ENCODE measurements at regions not wholly inside any gene's neighbourhood (a gene's known extent, or its start where the extent isn't known, plus 50 kb on each side); places are given as distances from the start of the nearest gene placed in this dataset.
"Not testable (repeated sequence)": the region's sequence is repeated elsewhere in the genome, so short reads cannot be mapped to it uniquely, and the experiment has no call there.

DNA sequence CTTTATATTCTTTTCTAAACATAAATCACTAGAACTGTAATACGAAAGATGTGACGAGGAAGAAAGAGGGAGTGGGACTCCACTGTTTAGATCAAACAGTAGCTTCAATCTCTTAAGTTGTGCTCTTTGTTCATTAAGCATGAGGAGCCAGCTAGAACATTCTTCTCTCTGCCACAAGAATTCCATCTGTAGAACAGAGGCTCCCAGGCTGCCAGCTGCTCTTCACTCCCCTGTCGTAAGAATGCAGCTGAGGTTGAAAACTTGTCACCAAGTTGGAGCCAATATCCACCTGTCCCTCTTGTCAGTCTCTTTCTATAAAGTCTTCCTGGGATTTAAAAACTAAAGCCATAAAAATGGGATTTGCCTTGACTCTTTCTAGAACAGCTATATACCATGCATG, 65.0 kb upstream of the SEC24B start:
- Histone ChIP-seq H3K27me3 (ENCODE audit: control insufficient read depth, insufficient read depth, low read length) (no peaks in the 10 kb centered on the region), H2AFZ (ENCODE audit: low read length) (no peak overlapping the region), H3K4me1 (ENCODE audit: control insufficient read depth, extremely low read depth, insufficient read depth, low read length) (no peaks in the 10 kb centered on the region), H3K9me3 (ENCODE audit: control insufficient read depth, insufficient read depth, low read depth, low read length) (no peaks in the 10 kb centered on the region), H3K4me3 (replicated peaks in 1 of 4; ENCODE audit: control extremely low read depth in 1 of 4, insufficient read depth in 1 of 4, low read depth in 3 of 4, low read length in 4 of 4) (no peak overlapping the region), H4K20me1 (ENCODE audit: control insufficient read depth, extremely low read depth, insufficient read depth, low read length) (no peaks in the 10 kb centered on the region), H3K27ac (ENCODE audit: insufficient read depth, low read length) (no peak overlapping the region), H3K4me2 (ENCODE audit: extremely low read depth, insufficient read depth, low read length) (no peak overlapping the region), H3K9ac (ENCODE audit: insufficient read depth, low read length) (no peak overlapping the region), H3K36me3 (ENCODE audit: control insufficient read depth, insufficient read depth, low read length) (no peaks in the 10 kb centered on the region), H3K79me2 (ENCODE audit: control insufficient read depth, insufficient read depth, low read length) (no peaks in the 10 kb centered on the region)
- peak in 1 of 2 donors; percentile 55 for DNase-seq (ENCODE audit: low read depth in 2 of 2)
- TF ChIP-seq EZH2 (IDR thresholded peaks at IDR 0.05; ENCODE audit: low read length, missing control alignments) = no peak
- TF ChIP-seq, protein P1, sequence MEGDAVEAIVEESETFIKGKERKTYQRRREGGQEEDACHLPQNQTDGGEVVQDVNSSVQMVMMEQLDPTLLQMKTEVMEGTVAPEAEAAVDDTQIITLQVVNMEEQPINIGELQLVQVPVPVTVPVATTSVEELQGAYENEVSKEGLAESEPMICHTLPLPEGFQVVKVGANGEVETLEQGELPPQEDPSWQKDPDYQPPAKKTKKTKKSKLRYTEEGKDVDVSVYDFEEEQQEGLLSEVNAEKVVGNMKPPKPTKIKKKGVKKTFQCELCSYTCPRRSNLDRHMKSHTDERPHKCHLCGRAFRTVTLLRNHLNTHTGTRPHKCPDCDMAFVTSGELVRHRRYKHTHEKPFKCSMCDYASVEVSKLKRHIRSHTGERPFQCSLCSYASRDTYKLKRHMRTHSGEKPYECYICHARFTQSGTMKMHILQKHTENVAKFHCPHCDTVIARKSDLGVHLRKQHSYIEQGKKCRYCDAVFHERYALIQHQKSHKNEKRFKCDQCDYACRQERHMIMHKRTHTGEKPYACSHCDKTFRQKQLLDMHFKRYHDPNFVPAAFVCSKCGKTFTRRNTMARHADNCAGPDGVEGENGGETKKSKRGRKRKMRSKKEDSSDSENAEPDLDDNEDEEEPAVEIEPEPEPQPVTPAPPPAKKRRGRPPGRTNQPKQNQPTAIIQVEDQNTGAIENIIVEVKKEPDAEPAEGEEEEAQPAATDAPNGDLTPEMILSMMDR (conservative IDR thresholded peaks at IDR 0.05 in 1 of 2, IDR thresholded peaks at IDR 0.05 in 1 of 2; ENCODE audit: low read depth in 1 of 2, low read length in 2 of 2) = no peak

- Histone ChIP-seq H3K36me3 (ENCODE audit: control insufficient read depth, insufficient read depth, low read length) (no peaks in the 10 kb centered on the region), H3K79me2 (ENCODE audit: control insufficient read depth, insufficient read depth, low read length) (no peaks in the 10 kb centered on the region), H4K20me1 (ENCODE audit: control insufficient read depth, extremely low read depth, insufficient read depth, low read length) (no peaks in the 10 kb centered on the region), H3K27me3 (ENCODE audit: control insufficient read depth, insufficient read depth, low read length) (no peaks in the 10 kb centered on the region), H3K4me1 (ENCODE audit: control insufficient read depth, extremely low read depth, insufficient read depth, low read length) (no peaks in the 10 kb centered on the region), H2AFZ (ENCODE audit: low read length) (no peak overlapping the region), H3K9me3 (ENCODE audit: control insufficient read depth, insufficient read depth, low read depth, low read length) (no peaks in the 10 kb centered on the region), H3K4me3 (replicated peaks in 1 of 4; ENCODE audit: control extremely low read depth in 1 of 4, insufficient read depth in 1 of 4, low read depth in 3 of 4, low read length in 4 of 4) (no peak overlapping the region), H3K27ac (ENCODE audit: insufficient read depth, low read length) (no peak overlapping the region), H3K4me2 (ENCODE audit: extremely low read depth, insufficient read depth, low read length) (no peak overlapping the region), H3K9ac (ENCODE audit: insufficient read depth, low read length) (no peak overlapping the region)
- TF ChIP-seq EZH2 (IDR thresholded peaks at IDR 0.05; ENCODE audit: low read length, missing control alignments) = no peak
- peak in 1 of 2 donors; percentile 4 for DNase-seq (ENCODE audit: low read depth in 2 of 2)
Observed at GRCh38 chr4:109365939-109366338, 63.5 kb upstream of the COL25A1 start.

DNA sequence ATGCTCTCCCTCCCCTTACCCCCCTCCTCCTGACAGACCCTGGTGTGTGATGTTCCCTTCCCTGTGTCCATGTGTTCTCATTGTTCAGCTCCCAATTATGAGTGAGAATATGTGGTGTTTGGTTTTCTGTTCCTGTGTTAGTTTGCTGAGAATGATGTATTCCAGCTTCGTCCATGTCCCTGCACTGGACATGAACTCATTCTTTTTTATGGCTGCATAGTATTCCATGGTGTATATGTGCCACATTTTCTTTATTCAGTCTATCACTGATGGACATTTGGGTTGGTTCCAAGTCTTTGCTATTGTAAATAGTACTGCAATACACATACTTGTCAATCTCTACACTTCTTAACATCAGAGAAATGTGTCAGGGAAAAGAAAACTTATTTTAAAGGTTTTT, 62.8 kb upstream of the COL25A1 start:
- H3K9me3 ChIP-seq (ENCODE audit: control insufficient read depth, insufficient read depth, low read depth, low read length); H3K27me3 ChIP-seq (ENCODE audit: control insufficient read depth, insufficient read depth, low read length); H3K36me3 ChIP-seq (ENCODE audit: control insufficient read depth, insufficient read depth, low read length); DNase-seq (ENCODE audit: low read depth in 2 of 2); H3K27ac ChIP-seq (ENCODE audit: insufficient read depth, low read length); H3K4me3 ChIP-seq (replicated peaks in 1 of 4; ENCODE audit: control extremely low read depth in 1 of 4, insufficient read depth in 1 of 4, low read depth in 3 of 4, low read length in 4 of 4); H3K4me2 ChIP-seq (ENCODE audit: extremely low read depth, insufficient read depth, low read length); H4K20me1 ChIP-seq (ENCODE audit: control insufficient read depth, extremely low read depth, insufficient read depth, low read length); H3K9ac ChIP-seq (ENCODE audit: insufficient read depth, low read length); H3K79me2 ChIP-seq (ENCODE audit: control insufficient read depth, insufficient read depth, low read length); H2AFZ ChIP-seq (ENCODE audit: low read length); H3K4me1 ChIP-seq (ENCODE audit: control insufficient read depth, extremely low read depth, insufficient read depth, low read length): not testable (repeated sequence)

- Histone ChIP-seq H3K4me3 (replicated peaks in 1 of 4; ENCODE audit: control extremely low read depth in 1 of 4, insufficient read depth in 1 of 4, low read depth in 3 of 4, low read length in 4 of 4) (no peak overlapping the region), H3K27ac (ENCODE audit: insufficient read depth, low read length) (no peak overlapping the region), H2AFZ (ENCODE audit: low read length) (no peak overlapping the region), H3K9me3 (ENCODE audit: control insufficient read depth, insufficient read depth, low read depth, low read length) (no peaks in the 10 kb centered on the region), H3K9ac (ENCODE audit: insufficient read depth, low read length) (no peak overlapping the region), H3K4me2 (ENCODE audit: extremely low read depth, insufficient read depth, low read length) (no peak overlapping the region), H4K20me1 (ENCODE audit: control insufficient read depth, extremely low read depth, insufficient read depth, low read length) (no peaks in the 10 kb centered on the region), H3K4me1 (ENCODE audit: control insufficient read depth, extremely low read depth, insufficient read depth, low read length) (no peaks in the 10 kb centered on the region), H3K79me2 (ENCODE audit: control insufficient read depth, insufficient read depth, low read length) (no peaks in the 10 kb centered on the region), H3K36me3 (ENCODE audit: control insufficient read depth, insufficient read depth, low read length) (no peaks in the 10 kb centered on the region), H3K27me3 (ENCODE audit: control insufficient read depth, insufficient read depth, low read length) (no peaks in the 10 kb centered on the region)
- peak in 1 of 2 donors; percentile 31 for DNase-seq (ENCODE audit: low read depth in 2 of 2)
- TF ChIP-seq EZH2 (IDR thresholded peaks at IDR 0.05; ENCODE audit: low read length, missing control alignments) = no peak
- TF ChIP-seq, protein P1 (conservative IDR thresholded peaks at IDR 0.05 in 1 of 2, IDR thresholded peaks at IDR 0.05 in 1 of 2; ENCODE audit: low read depth in 1 of 2, low read length in 2 of 2) = no peak
Observed at GRCh38 chr4:109359040-109359646, 56.7 kb upstream of the COL25A1 start.

Data from fibroblast of lung (primary cell).